GM13977 (cell line): ENCODE measurements at regions not wholly inside any gene's neighbourhood (a gene's known extent, or its start where the extent isn't known, plus 50 kb on each side); places are given as distances from the start of the nearest gene placed in this dataset.

Source experiments
- DNase-seq: peaks from one replicate; pipeline ENCODE4 v3.0.0; 2012; ENCODE audit warnings: low spot score
- CTCF ChIP-seq: IDR thresholded peaks from 2 replicates; pipeline ENCODE4 v1.5.1; 2012; ENCODE audit warnings: mild to moderate bottlenecking, control low read depth; ENCODE audit not compliant: insufficient read depth; ENCODE audit errors: extremely low read depth, missing control alignments
- in situ Hi-C: fragments of 300-500 bp; cut with MboI; formaldehyde crosslinking; loops from one replicate; pipeline ENCODE4 v1.12.0; 2022; ENCODE audit warnings: low sequenced_read_pairs, low pct_unique_long_range_greater_than_20kb, mixed read lengths, inconsistent platforms; ENCODE audit not compliant: unreplicated experiment

- no peak for TF ChIP-seq CTCF
- no peak for DNase-seq
- in situ Hi-C loops = no loop called here
Observed at GRCh38 chr1:157291083-157291482, 152.9 kb upstream of the ETV3 start.

- no peak for TF ChIP-seq CTCF
Observed at GRCh38 chr1:157289424-157290105, 151.4 kb upstream of the ETV3 start.

GRCh38 chr1:157288996-157289395 is 150.8 kb upstream of the ETV3 start:
- DNase-seq = no peak
- in situ Hi-C loops = no loop called here
- TF ChIP-seq CTCF = no peak

More at GRCh38 chr1:157289424-157290105, 151.4 kb upstream of the ETV3 start:
- in situ Hi-C loops = no loop called here
- no peak for DNase-seq

- no peak for DNase-seq
- in situ Hi-C loops = no loop called here
- no peak for TF ChIP-seq CTCF
Observed at GRCh38 chr1:157288492-157288891, 150.3 kb upstream of the ETV3 start.

GRCh38 chr1:157288006-157288405 is 149.8 kb upstream of the ETV3 start:
- no peak for TF ChIP-seq CTCF
- DNase-seq = no peak
- in situ Hi-C loops = no loop called here

- TF ChIP-seq CTCF = no peak
- in situ Hi-C loops = no loop called here
- DNase-seq = no peak
Observed at GRCh38 chr1:157287462-157287861, 149.3 kb upstream of the ETV3 start.
